PC-3 (cell line): ENCODE measurements at regions not wholly inside any gene's neighbourhood (a gene's known extent, or its start where the extent isn't known, plus 50 kb on each side); places are given as distances from the start of the nearest gene placed in this dataset.
A peak's percentile ranks its signal among the peaks of the same experiment; 100 is the strongest.

ENCODE experiments used
- ATAC-seq: fragments of 200-7000 bp; cut with Tn5 transposase; 2 replicates; pipeline ENCODE4 v1.9.1; 2020; ENCODE audit warnings: mild to moderate bottlenecking, moderate library complexity
- BruUV-seq: library from RNA; stranded (reverse); fragments of 400-500 nt; replicated peaks from 2 replicates; lab custom pipeline; 2021; lab: Mats Ljungman, UMichigan
- CTCF ChIA-PET: fragments of 300-600 bp; sonication (Branson Sonifier 250); formaldehyde crosslinking; loops from one replicate; lab custom pipeline; 2022; ENCODE audit warnings: antibody characterized with exemption; lab: Charles Lee
- POLR2A ChIA-PET: fragments of 300-600 bp; sonication (Branson Sonifier 250); formaldehyde crosslinking; loops from one replicate; lab custom pipeline; 2022; ENCODE audit warnings: antibody characterized with exemption; ENCODE audit not compliant: unreplicated experiment; lab: Charles Lee
- DNase-seq: peaks from one replicate; pipeline ENCODE4 v3.0.0-alpha.2; 2015
- H2AFZ ChIP-seq: fragments of 300-600 bp; sonication (generic); 2 replicates; pipeline ENCODE4 v1.6.0; 2016; ENCODE audit warnings: antibody characterized with exemption, low read length
- H3F3A ChIP-seq: fragments of 300-600 bp; sonication (generic); one replicate; pipeline ENCODE4 v1.6.0; 2017; ENCODE audit warnings: antibody characterized with exemption, low read length, control low read depth, mild to moderate bottlenecking; ENCODE audit not compliant: unreplicated experiment
- H3K27ac ChIP-seq: fragments of 300-600 bp; sonication (generic); 2 replicates; pipeline ENCODE4 v1.5.1; 2016; ENCODE audit warnings: mild to moderate bottlenecking, low read length
- H3K27me3 ChIP-seq: fragments of 300-600 bp; sonication (generic); 2 replicates; pipeline ENCODE4 v1.6.1; 2016; ENCODE audit warnings: low read length, mixed read lengths
- H3K36me3 ChIP-seq: fragments of 300-600 bp; sonication (generic); 2 replicates; pipeline ENCODE4 v1.6.1; 2016; ENCODE audit warnings: low read depth, mixed run types, low read length, mixed read lengths
- H3K4me1 ChIP-seq: fragments of 300-600 bp; sonication (generic); 2 replicates; pipeline ENCODE4 v1.5.1; 2016; ENCODE audit warnings: low read length; ENCODE audit not compliant: insufficient read depth
- H3K4me2 ChIP-seq: fragments of 300-600 bp; sonication (generic); 2 replicates; pipeline ENCODE4 v1.6.0; 2016; ENCODE audit warnings: low read length
- H3K4me3 ChIP-seq: fragments of 300-600 bp; sonication (generic); 2 replicates; pipeline ENCODE4 v1.5.1; 2016; ENCODE audit warnings: mild to moderate bottlenecking, low read length, mixed read lengths
- H3K79me2 ChIP-seq: fragments of 300-600 bp; sonication (generic); 2 replicates; pipeline ENCODE4 v1.6.1; 2017; ENCODE audit warnings: low read length, mixed read lengths
- H3K9ac ChIP-seq: fragments of 300-600 bp; sonication (generic); 2 replicates; pipeline ENCODE4 v1.6.0; 2016; ENCODE audit warnings: mild to moderate bottlenecking, low read length
- H3K9me2 ChIP-seq: fragments of 300-600 bp; sonication (generic); replicated peaks from 2 replicates; pipeline ENCODE4 v1.6.1; 2016; ENCODE audit warnings: mixed run types, low read length, mixed read lengths
- H3K9me3 ChIP-seq: fragments of 300-600 bp; sonication (generic); 2 replicates; pipeline ENCODE4 v1.6.1; 2016; ENCODE audit warnings: low read length, mixed read lengths
- H4K20me1 ChIP-seq: fragments of 300-600 bp; sonication (generic); 2 replicates; pipeline ENCODE4 v1.6.1; 2016; ENCODE audit warnings: low read length, mixed read lengths
- EZH2 ChIP-seq: fragments of 300-600 bp; sonication (generic); IDR thresholded peaks from one replicate; pipeline ENCODE4 v1.6.1; 2017; ENCODE audit warnings: antibody characterized with exemption, mild to moderate bottlenecking, low read length; ENCODE audit not compliant: unreplicated experiment
- EZH2phosphoT487 ChIP-seq: fragments of 300-600 bp; sonication (generic); IDR thresholded peaks from 2 replicates; pipeline ENCODE4 v1.6.1; 2018; ENCODE audit warnings: mild to moderate bottlenecking, antibody characterized with exemption, low read length, borderline replicate concordance
- intact Hi-C: fragments of 100-400 bp; cut with micrococcal nuclease; formaldehyde crosslinking; loops from 2 replicates; pipeline ENCODE4 v1.9.0; 2023
- TF ChIP-seq, protein P1 (sequence below): fragments of 300-600 bp; sonication (generic); conservative IDR thresholded peaks from 2 replicates; pipeline ENCODE4 v1.5.1; 2017; ENCODE audit warnings: antibody characterized with exemption, low read depth, mild to moderate bottlenecking, low read length

DNA sequence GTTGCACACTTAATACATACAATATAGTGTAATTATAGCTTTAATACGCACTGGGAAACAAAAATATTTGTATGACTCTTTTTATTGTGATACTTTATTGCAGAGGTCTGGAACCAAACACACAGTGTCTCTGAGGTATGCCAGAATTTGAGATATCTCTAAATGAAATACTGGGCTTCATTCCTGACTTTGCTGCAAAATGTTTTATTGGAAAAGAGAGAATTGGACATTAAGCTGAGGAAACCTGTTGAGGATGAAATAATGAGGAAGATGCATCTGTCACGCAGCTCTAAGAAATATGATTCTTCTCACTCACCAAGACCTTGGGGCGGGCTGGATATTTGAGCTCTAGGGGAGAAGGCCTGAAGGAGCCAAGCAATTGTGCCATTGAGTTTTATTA is 242.1 kb downstream of the CPE start:
- CTCF ChIA-PET: no interaction called here
- intact Hi-C loops: no loop called here
- Histone ChIP-seq H3K4me1 (peaks cover 17% of the 10 kb centered on the region), H3K9ac (no peak overlapping the region), H3K27ac (no peak overlapping the region), H3K9me2 (no peaks in the 10 kb centered on the region), H3K4me2 (no peak overlapping the region), H4K20me1 (no peaks in the 10 kb centered on the region), H3K4me3 (no peak overlapping the region), H3K9me3 (no peaks in the 10 kb centered on the region), H3F3A (no peaks in the 10 kb centered on the region), H3K36me3 (no peaks in the 10 kb centered on the region), H3K27me3 (no peaks in the 10 kb centered on the region), H2AFZ (no peak overlapping the region), H3K79me2 (no peaks in the 10 kb centered on the region)
- ATAC-seq: no peak
- no TSS peak for BruUV-seq
- POLR2A ChIA-PET: no interaction called here
- no peak for TF ChIP-seq EZH2
- TF ChIP-seq, protein P1, sequence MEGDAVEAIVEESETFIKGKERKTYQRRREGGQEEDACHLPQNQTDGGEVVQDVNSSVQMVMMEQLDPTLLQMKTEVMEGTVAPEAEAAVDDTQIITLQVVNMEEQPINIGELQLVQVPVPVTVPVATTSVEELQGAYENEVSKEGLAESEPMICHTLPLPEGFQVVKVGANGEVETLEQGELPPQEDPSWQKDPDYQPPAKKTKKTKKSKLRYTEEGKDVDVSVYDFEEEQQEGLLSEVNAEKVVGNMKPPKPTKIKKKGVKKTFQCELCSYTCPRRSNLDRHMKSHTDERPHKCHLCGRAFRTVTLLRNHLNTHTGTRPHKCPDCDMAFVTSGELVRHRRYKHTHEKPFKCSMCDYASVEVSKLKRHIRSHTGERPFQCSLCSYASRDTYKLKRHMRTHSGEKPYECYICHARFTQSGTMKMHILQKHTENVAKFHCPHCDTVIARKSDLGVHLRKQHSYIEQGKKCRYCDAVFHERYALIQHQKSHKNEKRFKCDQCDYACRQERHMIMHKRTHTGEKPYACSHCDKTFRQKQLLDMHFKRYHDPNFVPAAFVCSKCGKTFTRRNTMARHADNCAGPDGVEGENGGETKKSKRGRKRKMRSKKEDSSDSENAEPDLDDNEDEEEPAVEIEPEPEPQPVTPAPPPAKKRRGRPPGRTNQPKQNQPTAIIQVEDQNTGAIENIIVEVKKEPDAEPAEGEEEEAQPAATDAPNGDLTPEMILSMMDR: no peak
- no peak for TF ChIP-seq EZH2phosphoT487
- no peak for DNase-seq

DNA sequence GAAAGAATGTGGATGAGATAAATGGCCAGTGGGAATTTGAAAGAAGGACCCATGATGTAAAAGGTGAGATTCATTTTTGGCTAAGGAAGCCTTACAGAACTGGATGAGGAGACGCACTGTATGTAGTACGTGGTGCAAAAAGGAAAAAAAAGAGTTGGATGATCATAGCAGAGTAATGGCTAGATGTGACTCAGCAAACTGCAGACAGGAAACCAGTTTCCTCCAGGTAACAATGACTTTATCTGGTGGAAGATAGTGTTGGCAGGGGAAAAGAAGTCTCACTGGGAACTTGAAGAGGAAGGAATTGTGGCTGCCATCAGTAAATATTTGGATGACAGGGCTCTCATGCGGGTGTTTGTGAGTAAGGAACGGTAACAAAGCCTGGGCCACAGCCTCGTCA is 243.2 kb downstream of the CPE start:
- no peaks in the 10 kb centered on the region for H3K9me2 ChIP-seq
- TF ChIP-seq, protein P1: no peak
- no peak for TF ChIP-seq EZH2phosphoT487
- TF ChIP-seq EZH2: no peak
- ChIA-PET POLR2A (no interaction called here), CTCF (no interaction called here)
- ATAC-seq: peak; percentile 89
- intact Hi-C loops: no loop called here
- no peak overlapping the region for H3K4me3 ChIP-seq
- H3K4me1 ChIP-seq: peaks cover 17% of the 10 kb centered on the region
- H3K27me3 ChIP-seq: no peaks in the 10 kb centered on the region
- peak; percentile 71 for DNase-seq
- no peak overlapping the region; the same call in 1 of the 2 replicates for H3K9ac ChIP-seq
- no peaks in the 10 kb centered on the region for H3K36me3 ChIP-seq
- H2AFZ ChIP-seq: peak overlapping the region; percentile 84
- no peaks in the 10 kb centered on the region for H4K20me1 ChIP-seq
- no peaks in the 10 kb centered on the region for H3F3A ChIP-seq
- peak overlapping the region; percentile 84 for H3K27ac ChIP-seq
- no peaks in the 10 kb centered on the region for H3K9me3 ChIP-seq
- no TSS peak for BruUV-seq
- peak overlapping the region; percentile 38 for H3K4me2 ChIP-seq
- no peaks in the 10 kb centered on the region for H3K79me2 ChIP-seq

DNA sequence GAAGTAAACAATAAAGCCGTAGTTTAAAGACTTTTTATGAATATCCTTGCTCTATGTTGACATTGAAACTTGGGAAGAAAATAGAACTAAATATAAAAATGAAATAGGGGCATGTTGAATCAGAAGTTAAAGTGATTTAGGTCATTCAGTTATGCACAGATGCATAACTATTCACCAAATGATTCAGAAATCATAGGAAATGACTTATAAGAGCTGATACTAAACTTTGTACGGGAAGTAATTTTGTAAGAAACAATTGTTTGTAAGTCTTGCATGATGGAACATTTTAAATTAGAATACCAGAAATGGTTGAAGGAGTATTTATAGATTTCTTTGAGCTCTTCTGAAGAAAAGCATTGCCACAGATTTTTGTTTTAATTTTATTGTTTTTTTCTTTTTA is 246.5 kb downstream of the CPE start:
- no peak overlapping the region for H3K4me2 ChIP-seq

More for the DNA sequence above, 246.5 kb downstream of the CPE start:
- DNase-seq (peak; percentile 21), ATAC-seq (peak; percentile 18; the same call in 1 of the 2 replicates)
- no peaks in the 10 kb centered on the region for H3K79me2 ChIP-seq
- no TSS peak for BruUV-seq
- ChIA-PET CTCF (no interaction called here), POLR2A (no interaction called here)
- no peaks in the 10 kb centered on the region for H3K36me3 ChIP-seq
- H2AFZ ChIP-seq: no peak overlapping the region
- H3K4me3 ChIP-seq: no peak overlapping the region
- H3K27ac ChIP-seq: peak overlapping the region; percentile 26
- no peaks in the 10 kb centered on the region for H4K20me1 ChIP-seq
- H3K4me1 ChIP-seq: peaks cover 17% of the 10 kb centered on the region
- no peaks in the 10 kb centered on the region for H3K9me2 ChIP-seq
- no peaks in the 10 kb centered on the region for H3F3A ChIP-seq
- H3K27me3 ChIP-seq: no peaks in the 10 kb centered on the region
- TF ChIP-seq EZH2phosphoT487 (no peak), EZH2 (no peak)
- TF ChIP-seq, protein P1: no peak
- no peaks in the 10 kb centered on the region for H3K9me3 ChIP-seq
- no peak overlapping the region for H3K9ac ChIP-seq
- intact Hi-C loops: no loop called here
